DMS 273 (cell line): ENCODE measurements at regions not wholly inside any gene's neighbourhood (a gene's known extent, or its start where the extent isn't known, plus 50 kb on each side); places are given as distances from the start of the nearest gene placed in this dataset.
A peak's percentile ranks its signal among the peaks of the same experiment; 100 is the strongest.
"Not testable (repeated sequence)": the region's sequence is repeated elsewhere in the genome, so short reads cannot be mapped to it uniquely, and the experiment has no call there.

Source experiments
- DNase-seq: peaks from one replicate; lab custom pipeline; 2025; ENCODE audit not compliant: unreplicated experiment; lab: John Stamatoyannopoulos, UW

DNA sequence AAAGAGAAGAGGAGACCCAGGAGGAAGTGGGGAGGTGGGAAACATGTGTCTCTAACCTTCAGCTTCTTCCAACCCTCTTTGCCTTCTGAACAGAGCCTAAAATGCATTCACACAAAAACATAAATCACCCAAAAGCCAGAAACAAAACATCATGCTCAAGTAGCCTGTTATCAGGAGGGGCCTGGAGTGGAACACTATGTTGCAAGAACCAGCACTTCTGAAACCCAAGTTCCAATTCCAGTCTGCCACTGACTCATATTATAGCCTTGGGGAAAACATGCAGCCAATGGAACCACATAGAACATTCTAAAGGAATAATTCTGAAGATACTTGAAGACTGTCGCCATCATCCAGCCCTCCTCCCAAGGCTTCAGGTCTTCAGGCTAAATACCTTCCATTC, 169.8 kb upstream of the PLXNC1 start:
- DNase-seq, result no peak

DNA sequence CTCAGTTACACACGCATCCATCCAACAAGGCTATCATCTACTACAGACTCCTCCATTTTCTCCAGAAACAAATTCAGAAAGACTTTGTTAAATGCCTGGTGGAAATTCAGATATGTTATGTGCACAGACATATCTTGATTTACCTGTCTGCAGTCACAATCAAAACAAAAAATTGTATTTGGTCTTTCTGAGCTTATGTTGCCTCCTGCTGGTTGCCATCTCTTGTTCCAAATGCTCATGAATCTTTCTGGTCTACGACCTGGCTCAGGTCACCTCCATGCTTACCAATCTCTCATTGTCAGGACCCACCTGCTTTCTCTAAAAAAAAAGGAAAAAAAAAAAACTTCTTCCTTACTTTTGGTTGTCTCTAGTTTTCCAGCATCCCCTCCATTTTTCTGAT, 169.2 kb upstream of the PLXNC1 start:
- DNase-seq, result peak; percentile 13

GRCh38 chr12:93980711-93981110, 167.7 kb upstream of the PLXNC1 start:
- DNase-seq, result peak; percentile 30

DNA sequence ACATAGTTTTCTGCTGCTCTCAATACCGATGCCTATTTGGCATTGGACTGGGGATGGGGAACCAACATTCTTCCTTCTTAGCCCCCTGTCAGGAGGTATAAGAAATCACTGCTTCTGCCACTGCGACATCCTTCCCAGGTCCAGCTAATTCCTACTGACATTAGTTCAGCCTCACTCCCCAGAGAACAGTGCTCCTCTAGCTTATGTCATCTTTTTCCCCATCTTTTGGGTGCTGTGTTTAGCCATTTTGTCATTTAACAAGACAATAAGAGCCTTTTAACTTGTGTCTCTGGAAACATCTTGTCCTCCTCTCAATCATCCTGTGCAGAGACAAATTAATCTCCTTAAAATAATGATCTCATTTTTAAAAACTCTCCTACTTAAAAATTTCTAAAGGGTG, 167.0 kb upstream of the PLXNC1 start:
- no peak for DNase-seq

DNA sequence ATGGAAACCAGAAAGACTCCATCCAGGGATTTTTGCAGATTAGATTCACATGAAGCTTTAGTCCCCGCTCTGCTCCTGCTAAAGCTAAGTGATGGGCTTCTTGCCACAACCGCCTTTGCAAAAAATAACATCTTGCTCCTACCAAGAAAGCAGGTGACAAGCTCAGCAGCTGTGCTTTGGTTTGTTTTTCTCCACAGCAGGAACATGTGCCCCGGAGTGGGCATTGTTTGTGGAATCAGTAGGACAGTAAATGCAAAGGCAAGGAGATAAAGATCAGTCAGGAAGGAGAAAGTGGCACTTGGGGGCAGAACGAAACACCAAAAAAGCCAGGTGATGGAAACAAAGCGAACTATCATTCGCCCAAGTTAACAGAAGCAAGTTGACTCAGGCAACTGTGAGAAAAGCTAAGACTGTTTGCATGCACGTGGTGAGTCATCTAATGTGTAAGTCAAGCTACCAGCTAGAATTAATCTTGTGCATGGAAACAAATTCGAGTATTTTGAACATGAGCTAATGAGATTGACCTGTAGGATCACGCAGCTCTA, 165.5 kb upstream of the PLXNC1 start:
- DNase-seq, result peak; percentile 22

- DNase-seq, result no peak
These were observed 164.4 kb upstream of the PLXNC1 start for GRCh38 chr12:93984005-93984404.

- DNase-seq, result no peak
These were observed 158.4 kb upstream of the PLXNC1 start for GRCh38 chr12:93989949-93990348.

DNA sequence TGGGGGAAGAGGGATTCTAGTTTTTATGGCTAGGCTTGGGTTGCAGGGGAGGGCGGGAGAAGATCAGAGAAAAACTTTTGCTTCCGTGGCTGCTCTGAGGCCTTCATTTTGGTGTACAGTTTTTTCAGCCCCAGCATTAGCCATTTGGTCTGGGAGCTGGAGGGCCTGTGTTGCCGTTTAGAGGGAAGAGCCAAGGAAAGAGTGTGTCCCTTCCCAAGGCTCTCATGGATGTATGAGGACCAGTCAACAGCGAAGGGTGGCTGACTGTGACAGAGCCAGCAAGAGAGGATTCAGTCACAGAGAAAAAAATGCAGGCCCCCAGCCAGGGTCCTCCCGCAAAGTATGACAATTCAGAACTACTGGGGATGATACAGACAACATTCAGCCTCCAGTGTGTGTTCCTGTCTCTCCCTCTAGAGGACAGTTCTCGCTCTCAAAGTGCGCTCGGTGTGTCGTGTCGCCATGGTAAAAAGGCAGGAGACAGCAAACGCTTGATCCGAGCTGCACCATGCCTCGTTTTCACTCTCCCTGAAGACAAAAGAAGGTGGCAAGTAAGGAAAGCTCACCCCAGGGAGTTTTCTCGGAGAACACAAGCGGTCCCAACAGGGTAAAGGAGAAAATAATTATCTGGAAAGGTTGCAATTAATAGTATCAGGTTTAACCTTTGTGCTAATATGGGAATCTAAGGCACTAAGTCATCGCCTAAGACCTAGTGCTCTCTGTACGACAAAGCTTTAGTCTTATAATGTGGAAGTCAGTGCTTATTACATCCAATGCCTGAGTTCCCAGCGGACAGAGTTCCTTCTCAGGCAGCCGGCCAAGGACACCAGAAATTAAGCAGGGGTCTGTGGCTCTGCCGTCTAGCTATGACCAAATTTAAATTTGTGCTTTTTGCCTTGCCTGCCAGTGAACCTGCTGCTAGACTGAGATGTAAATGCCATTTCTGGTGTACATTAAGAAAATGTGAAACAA, 157.3 kb upstream of the PLXNC1 start:
- peak; percentile 8 for DNase-seq

GRCh38 chr12:93991829-93992461, 156.4 kb upstream of the PLXNC1 start:
- no peak for DNase-seq

- no peak for DNase-seq
These were observed 153.7 kb upstream of the PLXNC1 start for GRCh38 chr12:93994721-93995120.

- no peak for DNase-seq
These were observed 152.1 kb upstream of the PLXNC1 start for GRCh38 chr12:93996321-93996720.

DNA sequence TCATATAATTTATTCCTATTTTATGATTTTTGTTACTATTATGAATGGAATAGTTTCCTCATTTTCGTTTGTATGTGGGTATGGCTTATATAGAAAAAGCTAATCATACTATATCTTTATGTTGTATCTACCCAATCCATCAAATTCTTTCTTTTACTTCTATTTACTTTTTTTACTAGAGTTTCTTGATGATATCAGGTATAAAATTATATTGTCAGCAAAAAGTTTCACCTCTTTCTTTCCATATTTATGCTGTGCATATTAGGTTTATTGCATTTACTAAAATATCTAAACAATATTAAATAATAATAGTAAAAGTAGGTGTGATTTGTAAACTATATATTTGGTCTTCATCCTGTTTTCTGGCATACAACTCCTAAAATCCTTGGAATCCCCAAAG, 146.7 kb upstream of the PLXNC1 start:
- no peak for DNase-seq

- not testable (repeated sequence) for DNase-seq
These were observed 145.5 kb upstream of the PLXNC1 start for GRCh38 chr12:94002925-94003324.

DNA sequence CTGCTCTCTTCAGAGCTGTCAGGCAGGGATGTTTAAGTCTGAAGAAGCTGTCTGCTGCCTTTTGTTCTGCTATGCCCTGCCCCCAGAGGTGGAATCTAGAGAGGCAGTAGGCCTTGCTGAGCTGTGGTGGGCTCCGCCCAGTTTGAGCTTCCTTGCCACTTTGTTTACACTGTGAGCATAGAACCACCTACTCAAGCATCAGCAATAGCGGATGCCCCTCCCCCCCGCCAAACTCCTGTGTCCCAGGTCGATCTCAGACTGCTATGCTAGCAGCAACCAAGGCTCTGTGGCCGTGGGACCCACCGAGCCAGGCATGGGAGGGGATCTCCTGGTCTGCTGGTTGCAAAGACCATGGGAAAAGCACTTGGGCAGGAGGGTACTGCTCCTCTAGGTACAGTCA, 140.5 kb upstream of the PLXNC1 start:
- not testable (repeated sequence) for DNase-seq

- DNase-seq, result no peak
These were observed 138.1 kb upstream of the PLXNC1 start for GRCh38 chr12:94010307-94010706.

- peak; percentile 4 for DNase-seq
These were observed 136.3 kb upstream of the PLXNC1 start for GRCh38 chr12:94012071-94012470.

DNA sequence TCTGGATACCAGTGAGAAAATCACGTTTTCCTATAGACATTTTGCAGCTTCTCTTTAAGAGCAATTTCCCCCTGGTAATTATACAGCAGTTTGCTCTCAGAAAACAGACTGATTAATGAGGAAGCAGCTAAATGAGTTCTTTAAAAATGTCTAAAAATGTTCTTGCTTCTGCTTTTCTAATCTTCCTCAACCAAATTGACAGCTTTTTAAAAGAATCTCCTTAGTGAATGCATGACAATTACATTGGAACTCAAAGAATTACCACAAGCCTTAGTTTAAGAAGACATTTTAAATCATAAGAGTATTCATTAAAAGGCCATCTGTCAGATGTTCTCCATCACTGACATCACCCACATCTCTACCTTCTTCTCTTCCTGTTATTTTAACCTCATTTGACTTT, 135.8 kb upstream of the PLXNC1 start:
- DNase-seq, result peak; percentile 1

- not testable (repeated sequence) for DNase-seq
These were observed 131.1 kb upstream of the PLXNC1 start for GRCh38 chr12:94017247-94017646.

DNA sequence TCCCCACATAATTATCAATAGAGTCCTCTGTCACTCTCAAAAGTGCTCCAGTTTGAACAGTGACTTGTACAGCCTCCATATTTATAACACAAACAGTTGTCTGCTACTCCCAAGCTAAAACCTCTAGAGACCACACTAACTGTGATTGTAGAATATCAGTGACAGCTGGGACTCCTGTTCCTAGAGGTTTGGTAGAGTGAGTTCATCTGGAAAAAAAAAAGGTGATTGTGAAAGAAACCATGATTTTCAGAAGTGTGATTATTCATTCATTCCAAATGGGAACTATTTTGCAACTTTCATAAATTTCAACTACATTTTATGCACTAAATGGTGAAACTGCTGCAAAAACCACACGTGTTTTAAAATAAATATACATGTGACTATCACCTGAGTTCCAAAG, 128.0 kb upstream of the PLXNC1 start:
- no peak for DNase-seq

GRCh38 chr12:94023879-94024278, 124.5 kb upstream of the PLXNC1 start:
- DNase-seq, result no peak

DNA sequence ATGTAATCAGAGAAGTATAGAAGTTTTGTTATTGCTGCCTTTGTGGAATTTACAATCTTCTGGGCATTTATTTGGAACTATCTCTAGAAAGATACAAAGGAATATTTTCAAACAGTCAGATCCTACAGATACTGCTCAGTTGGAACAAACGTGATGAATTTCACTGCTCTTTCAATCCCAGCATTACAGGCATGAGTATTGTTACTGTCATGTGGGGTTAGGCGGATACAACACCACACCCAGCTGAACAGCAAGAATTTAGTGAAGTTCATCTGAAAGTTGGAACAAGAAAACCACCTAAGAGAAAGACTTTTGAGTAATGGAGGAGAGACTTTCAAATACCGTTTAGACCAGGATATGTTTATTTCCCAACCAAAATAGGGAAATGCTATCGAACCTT, 123.3 kb upstream of the PLXNC1 start:
- DNase-seq, result no peak

GRCh38 chr12:94025756-94026155, 122.6 kb upstream of the PLXNC1 start:
- no peak for DNase-seq
